HEK293T (cell line): ENCODE measurements at regions not wholly inside any gene's neighbourhood (a gene's known extent, or its start where the extent isn't known, plus 50 kb on each side); places are given as distances from the start of the nearest gene placed in this dataset.

Experiments
- ARNT ChIP-seq: fragments of 450-650 bp; IDR thresholded peaks from 2 replicates; pipeline ENCODE4 v1.6.1; 2017; ENCODE audit warnings: mild to moderate bottlenecking
- BHLHE40 ChIP-seq: fragments of 450-650 bp; IDR thresholded peaks from 2 replicates; pipeline ENCODE4 v1.6.1; 2016; ENCODE audit warnings: mild to moderate bottlenecking, moderate library complexity, borderline replicate concordance
- CTBP1 ChIP-seq: fragments of 450-650 bp; IDR thresholded peaks from 2 replicates; pipeline ENCODE4 v1.6.1; 2016; ENCODE audit warnings: borderline replicate concordance
- ELF4 ChIP-seq: fragments of 450-650 bp; IDR thresholded peaks from 2 replicates; pipeline ENCODE4 v1.6.1; 2017; ENCODE audit warnings: antibody characterized with exemption
- FOXK2 ChIP-seq: fragments of 450-650 bp; IDR thresholded peaks from 2 replicates; pipeline ENCODE4 v1.6.1; 2016; ENCODE audit warnings: mild to moderate bottlenecking
- FOXM1 ChIP-seq: fragments of 450-650 bp; IDR thresholded peaks from 2 replicates; pipeline ENCODE4 v1.6.1; 2017; ENCODE audit warnings: mild to moderate bottlenecking, borderline replicate concordance
- HDGF ChIP-seq: fragments of 450-650 bp; IDR thresholded peaks from 2 replicates; pipeline ENCODE4 v1.6.1; 2017; ENCODE audit warnings: antibody characterized with exemption, borderline replicate concordance
- NFRKB ChIP-seq: fragments of 450-650 bp; IDR thresholded peaks from 2 replicates; pipeline ENCODE4 v1.6.1; 2016; ENCODE audit warnings: mild to moderate bottlenecking, moderate library complexity
- PKNOX1 ChIP-seq: fragments of 450-650 bp; IDR thresholded peaks from 2 replicates; pipeline ENCODE4 v1.6.1; 2016
- SP1 ChIP-seq: fragments of 450-650 bp; IDR thresholded peaks from 2 replicates; pipeline ENCODE4 v1.6.1; 2017
- SUZ12 ChIP-seq: fragments of 450-650 bp; IDR thresholded peaks from 2 replicates; pipeline ENCODE4 v1.6.1; 2016; ENCODE audit warnings: mild to moderate bottlenecking
- TARDBP ChIP-seq: fragments of 450-650 bp; IDR thresholded peaks from 2 replicates; pipeline ENCODE4 v1.6.1; 2016
- ZNF384 ChIP-seq: fragments of 450-650 bp; IDR thresholded peaks from 2 replicates; pipeline ENCODE4 v1.6.1; 2016

- no peak for TF ChIP-seq ELF4
- TF ChIP-seq BHLHE40 = no peak
- no peak for TF ChIP-seq NFRKB
- no peak for TF ChIP-seq SUZ12
- no peak for TF ChIP-seq ZNF384
- TF ChIP-seq SP1 = no peak
- no peak for TF ChIP-seq CTBP1
- TF ChIP-seq FOXM1 = no peak
- TF ChIP-seq PKNOX1 = no peak
- TF ChIP-seq FOXK2 = no peak
- no peak for TF ChIP-seq TARDBP
- TF ChIP-seq ARNT = no peak
- no peak for TF ChIP-seq HDGF
These were observed 566.4 kb upstream of the ID2 start for GRCh38 chr2:8115456-8115855.
